ENCODE measurements at regions not wholly inside any gene's neighbourhood (a gene's known extent, or its start where the extent isn't known, plus 50 kb on each side); places are given as distances from the start of the nearest gene placed in this dataset.

GRCh38 chr2:217076058-217076435 is 216.2 kb upstream of the TNP1 start:
- Histone ChIP-seq H3K4me1 (peaks cover 7% of the 10 kb centered on the region), H3K27me3 (no peaks in the 10 kb centered on the region), H3K9me3 (no peaks in the 10 kb centered on the region), H3K36me3 (ENCODE audit: low read depth, missing control alignments) (no peaks in the 10 kb centered on the region), H3K27ac (no peak overlapping the region), H3K4me3 (no peak overlapping the region)
- WGBS, 2 donors: 84 to 85% methylated on average over 3 of the region's 3 CpGs
- DNase-seq: no peak
- TF ChIP-seq CTCF (IDR thresholded peaks at IDR 0.05) (no peak), POLR2A (IDR thresholded peaks at IDR 0.05) (no peak)
- intact Hi-C loops (cut with DNase I; ENCODE audit: low total_unique reads): no loop called here

- Histone ChIP-seq H3K4me1 (peaks cover 7% of the 10 kb centered on the region), H3K36me3 (ENCODE audit: low read depth, missing control alignments) (no peaks in the 10 kb centered on the region), H3K9me3 (no peaks in the 10 kb centered on the region), H3K27me3 (no peaks in the 10 kb centered on the region), H3K27ac (no peak overlapping the region), H3K4me3 (no peak overlapping the region)
- intact Hi-C loops (cut with DNase I; ENCODE audit: low total_unique reads): no loop called here
- TF ChIP-seq POLR2A (IDR thresholded peaks at IDR 0.05): no peak
- no peak for TF ChIP-seq CTCF (IDR thresholded peaks at IDR 0.05)
- WGBS, 2 donors: 54 to 66% methylated on average over 12 of the region's 12 CpGs
- peak; percentile 63 for DNase-seq
Observed at GRCh38 chr2:217075268-217076057, 215.6 kb upstream of the TNP1 start.

- H3K27ac ChIP-seq: no peak overlapping the region
- no peaks in the 10 kb centered on the region for H3K9me3 ChIP-seq
- WGBS, 2 donors: 61 to 83% methylated on average over 6 of the region's 6 CpGs
- no peaks in the 10 kb centered on the region for H3K27me3 ChIP-seq
- no peaks in the 10 kb centered on the region for H3K36me3 ChIP-seq (ENCODE audit: low read depth, missing control alignments)
- intact Hi-C loops (cut with DNase I; ENCODE audit: low total_unique reads): no loop called here
- no peak for TF ChIP-seq CTCF (IDR thresholded peaks at IDR 0.05)
- no peak for TF ChIP-seq POLR2A (IDR thresholded peaks at IDR 0.05)
- no peak overlapping the region for H3K4me3 ChIP-seq
- H3K4me1 ChIP-seq: peaks cover 7% of the 10 kb centered on the region
- DNase-seq: no peak
Observed at GRCh38 chr2:217074576-217075255, 214.9 kb upstream of the TNP1 start.

GRCh38 chr2:217071416-217071815 is 211.6 kb upstream of the TNP1 start:
- no peak overlapping the region for H3K27ac ChIP-seq
- DNase-seq: no peak
- H3K4me3 ChIP-seq: no peak overlapping the region
- 85 to 88% methylated on average over 8 of the region's 8 CpGs for WGBS, 2 donors
- no peak for TF ChIP-seq CTCF (IDR thresholded peaks at IDR 0.05)
- intact Hi-C loops (cut with DNase I; ENCODE audit: low total_unique reads): no loop called here
- no peaks in the 10 kb centered on the region for H3K9me3 ChIP-seq
- H3K4me1 ChIP-seq: peaks cover 7% of the 10 kb centered on the region
- no peaks in the 10 kb centered on the region for H3K27me3 ChIP-seq
- no peaks in the 10 kb centered on the region for H3K36me3 ChIP-seq (ENCODE audit: low read depth, missing control alignments)

Data from testis (tissue), 2 donors.